ENCODE measurements at regions not wholly inside any gene's neighbourhood (a gene's known extent, or its start where the extent isn't known, plus 50 kb on each side); places are given as distances from the start of the nearest gene placed in this dataset.
"Not testable (repeated sequence)": the region's sequence is repeated elsewhere in the genome, so short reads cannot be mapped to it uniquely, and the experiment has no call there.

DNA sequence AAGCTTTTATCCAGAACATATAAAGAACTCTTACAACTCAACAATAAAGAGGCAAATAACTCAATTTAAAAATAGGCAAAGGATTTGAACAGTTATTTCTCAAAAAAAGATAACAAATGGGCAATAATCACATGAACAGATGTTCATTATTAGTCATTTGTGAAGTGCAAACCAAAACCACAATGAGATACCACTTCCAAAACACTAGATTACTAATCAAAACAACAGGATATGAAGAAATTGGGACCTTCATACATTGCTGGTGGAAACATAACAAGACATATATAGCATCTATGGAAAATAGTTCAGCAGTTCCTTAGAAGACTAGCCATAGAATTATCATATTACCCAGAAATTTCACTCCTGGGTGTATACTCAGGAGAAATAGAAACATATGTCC, 224.6 kb downstream of the FBXO8 start:
- TF ChIP-seq, protein P1, sequence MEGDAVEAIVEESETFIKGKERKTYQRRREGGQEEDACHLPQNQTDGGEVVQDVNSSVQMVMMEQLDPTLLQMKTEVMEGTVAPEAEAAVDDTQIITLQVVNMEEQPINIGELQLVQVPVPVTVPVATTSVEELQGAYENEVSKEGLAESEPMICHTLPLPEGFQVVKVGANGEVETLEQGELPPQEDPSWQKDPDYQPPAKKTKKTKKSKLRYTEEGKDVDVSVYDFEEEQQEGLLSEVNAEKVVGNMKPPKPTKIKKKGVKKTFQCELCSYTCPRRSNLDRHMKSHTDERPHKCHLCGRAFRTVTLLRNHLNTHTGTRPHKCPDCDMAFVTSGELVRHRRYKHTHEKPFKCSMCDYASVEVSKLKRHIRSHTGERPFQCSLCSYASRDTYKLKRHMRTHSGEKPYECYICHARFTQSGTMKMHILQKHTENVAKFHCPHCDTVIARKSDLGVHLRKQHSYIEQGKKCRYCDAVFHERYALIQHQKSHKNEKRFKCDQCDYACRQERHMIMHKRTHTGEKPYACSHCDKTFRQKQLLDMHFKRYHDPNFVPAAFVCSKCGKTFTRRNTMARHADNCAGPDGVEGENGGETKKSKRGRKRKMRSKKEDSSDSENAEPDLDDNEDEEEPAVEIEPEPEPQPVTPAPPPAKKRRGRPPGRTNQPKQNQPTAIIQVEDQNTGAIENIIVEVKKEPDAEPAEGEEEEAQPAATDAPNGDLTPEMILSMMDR (conservative IDR thresholded peaks at IDR 0.05; ENCODE audit: low read depth, low read length) = no peak
- peak; percentile 4 for DNase-seq (ENCODE audit: low read depth)
- no peak overlapping the region for H3K4me3 ChIP-seq (ENCODE audit: low read depth, low read length)

- no peak overlapping the region for H3K4me3 ChIP-seq (ENCODE audit: low read depth, low read length)
- DNase-seq (ENCODE audit: low read depth) = no peak
- TF ChIP-seq, protein P1 (conservative IDR thresholded peaks at IDR 0.05; ENCODE audit: low read depth, low read length) = no peak
Observed at GRCh38 chr4:174056959-174057358, 226.5 kb downstream of the FBXO8 start.

DNA sequence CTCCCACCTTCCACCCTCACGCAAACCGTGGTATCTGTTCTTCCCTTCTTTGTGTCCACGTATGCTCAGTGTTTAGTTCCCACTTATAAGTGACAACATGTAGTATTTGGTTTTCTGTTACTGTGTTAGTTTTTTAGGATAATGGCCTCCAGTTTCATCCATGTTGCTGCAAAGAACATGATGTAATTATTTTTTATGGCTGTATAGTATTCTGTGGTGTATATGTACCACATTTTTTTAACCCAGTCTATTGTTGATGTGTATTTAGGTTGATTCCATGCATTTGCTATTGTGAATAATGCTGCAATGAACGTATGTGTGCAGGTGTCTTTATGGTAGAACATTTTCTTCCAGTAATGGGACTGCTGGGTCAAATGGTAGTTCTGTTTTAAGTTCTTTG, 228.1 kb downstream of the FBXO8 start:
- DNase-seq (ENCODE audit: low read depth) = no peak
- TF ChIP-seq, protein P1 (conservative IDR thresholded peaks at IDR 0.05; ENCODE audit: low read depth, low read length) = no peak
- no peak overlapping the region for H3K4me3 ChIP-seq (ENCODE audit: low read depth, low read length)

DNA sequence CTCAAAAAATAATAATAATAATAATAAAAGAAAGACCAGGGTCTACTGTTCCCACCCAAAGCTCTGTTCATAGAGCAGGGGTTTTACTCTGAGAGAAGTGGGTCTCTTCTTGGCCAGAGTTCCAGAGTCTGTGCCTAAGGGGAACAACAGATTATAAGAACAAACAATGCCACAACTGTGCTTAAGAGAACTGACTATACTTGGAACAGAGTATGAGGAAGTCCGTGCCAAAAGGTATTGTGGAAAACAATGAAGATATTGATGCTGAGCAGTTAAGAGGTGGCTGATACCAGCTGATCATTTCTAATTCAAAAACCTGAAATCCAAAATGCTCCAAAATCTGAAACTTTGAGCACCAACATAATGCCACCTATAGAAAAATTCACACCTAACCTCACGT, 229.6 kb downstream of the FBXO8 start:
- DNase-seq (ENCODE audit: low read depth) = no peak
- H3K4me3 ChIP-seq (ENCODE audit: low read depth, low read length) = no peak overlapping the region
- TF ChIP-seq, protein P1 (conservative IDR thresholded peaks at IDR 0.05; ENCODE audit: low read depth, low read length) = no peak

DNA sequence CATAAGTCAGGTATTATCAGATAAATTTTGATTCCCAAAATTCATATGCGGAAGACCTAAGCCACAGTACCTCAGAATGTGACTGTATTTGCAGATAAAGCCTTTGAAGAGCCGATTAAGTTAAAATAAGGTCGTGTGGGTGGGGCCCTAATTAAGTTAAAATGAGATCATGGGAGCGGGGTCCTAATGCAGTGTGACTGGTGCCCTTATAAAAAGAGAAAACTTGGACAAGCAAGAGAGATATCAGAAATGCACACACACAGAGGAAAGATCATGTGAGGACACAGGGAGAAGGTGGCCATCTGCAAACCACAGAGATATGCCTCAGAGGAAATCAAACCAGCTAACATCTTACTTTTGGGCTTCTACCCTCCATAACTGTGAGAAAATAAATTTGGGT, 236.1 kb downstream of the FBXO8 start:
- H3K4me3 ChIP-seq (ENCODE audit: low read depth, low read length) = no peak overlapping the region

GRCh38 chr4:174045829-174046228, 237.6 kb downstream of the FBXO8 start:
- not testable (repeated sequence) for H3K4me3 ChIP-seq (ENCODE audit: low read depth, low read length); DNase-seq (ENCODE audit: low read depth)

More for the DNA sequence above, 236.1 kb downstream of the FBXO8 start:
- TF ChIP-seq, protein P1 (conservative IDR thresholded peaks at IDR 0.05; ENCODE audit: low read depth, low read length) = no peak
- no peak for DNase-seq (ENCODE audit: low read depth)

DNA sequence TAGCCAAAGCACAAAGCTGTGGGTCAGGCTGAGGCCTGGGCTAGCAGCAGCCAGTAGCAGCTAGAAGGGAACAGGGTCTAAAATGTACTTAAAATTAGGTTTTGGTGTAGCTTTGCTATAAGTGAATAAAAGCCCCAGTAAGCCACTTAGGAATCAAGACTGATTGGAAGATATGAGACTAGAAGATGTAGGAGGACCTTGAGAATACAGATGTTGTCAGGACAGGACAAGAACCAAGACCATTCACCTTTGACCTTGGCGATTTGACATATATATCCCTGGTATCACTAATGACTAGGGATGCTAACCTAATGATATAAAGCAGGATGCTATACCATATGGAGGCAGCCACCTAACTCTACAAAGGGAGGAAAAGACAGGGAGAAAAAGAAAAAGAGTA, 238.1 kb downstream of the FBXO8 start:
- DNase-seq (ENCODE audit: low read depth) = no peak
- no peak overlapping the region for H3K4me3 ChIP-seq (ENCODE audit: low read depth, low read length)
- TF ChIP-seq, protein P1 (conservative IDR thresholded peaks at IDR 0.05; ENCODE audit: low read depth, low read length) = no peak
